Cardiac muscle cell (in vitro differentiated cells and primary cell): ENCODE measurements at regions not wholly inside any gene's neighbourhood (a gene's known extent, or its start where the extent isn't known, plus 50 kb on each side); places are given as distances from the start of the nearest gene placed in this dataset.

Experiments used
- DNase-seq, 2 donors: peaks; one replicate each; pipeline versions ENCODE4 v3.0.0 to v3.0.0-alpha.2; 2010 to 2017; ENCODE audit warnings: low read depth in 1 of 2, low spot score in 1 of 2
- H3K27ac ChIP-seq: fragments of 200-600 bp; sonication (generic); 2 replicates; pipeline ENCODE4 v1.5.1; 2016
- H3K27me3 ChIP-seq: fragments of 200-600 bp; sonication (generic); 2 replicates; pipeline ENCODE4 v1.6.0; 2016; ENCODE audit warnings: control low read depth
- H3K36me3 ChIP-seq: fragments of 200-600 bp; sonication (generic); 2 replicates; pipeline ENCODE4 v1.5.1; 2016; ENCODE audit warnings: control low read depth
- H3K4me1 ChIP-seq: fragments of 200-600 bp; sonication (generic); 2 replicates; pipeline ENCODE4 v1.8.1; 2017; ENCODE audit warnings: low read depth, mild to moderate bottlenecking, mixed run types
- H3K4me3 ChIP-seq: fragments of 200-600 bp; sonication (generic); 2 replicates; pipeline ENCODE4 v1.5.1; 2016; ENCODE audit warnings: mild to moderate bottlenecking
- H3K9me3 ChIP-seq: fragments of 200-600 bp; sonication (generic); 2 replicates; pipeline ENCODE4 v1.5.1; 2017; ENCODE audit warnings: low read depth, mild to moderate bottlenecking, control low read depth
- CTCF ChIP-seq: IDR thresholded peaks from 2 replicates; pipeline ENCODE4 v1.5.1; 2012; ENCODE audit warnings: low read depth, mild to moderate bottlenecking, low read length

GRCh38 chr16:66097751-66098150 is 268.7 kb upstream of the CDH5 start:
- Histone ChIP-seq H3K9me3 (no peaks in the 10 kb centered on the region), H3K4me1 (peaks cover 9% of the 10 kb centered on the region), H3K36me3 (no peaks in the 10 kb centered on the region), H3K4me3 (no peak overlapping the region), H3K27ac (no peak overlapping the region), H3K27me3 (no peaks in the 10 kb centered on the region)
- peak in 1 of 2 donors; percentile 35 for DNase-seq
- TF ChIP-seq CTCF: no peak

- no peaks in the 10 kb centered on the region for H3K27me3 ChIP-seq
These were observed 270.8 kb upstream of the CDH5 start for GRCh38 chr16:66095676-66096075.

GRCh38 chr16:66093191-66093590 is 273.3 kb upstream of the CDH5 start:
- peak in 1 of 2 donors; percentile 36 for DNase-seq
- H3K4me3 ChIP-seq: no peak overlapping the region
- TF ChIP-seq CTCF: no peak
- H3K9me3 ChIP-seq: no peaks in the 10 kb centered on the region
- no peaks in the 10 kb centered on the region for H3K36me3 ChIP-seq
- H3K27me3 ChIP-seq: no peaks in the 10 kb centered on the region
- H3K27ac ChIP-seq: no peak overlapping the region
- H3K4me1 ChIP-seq: peaks cover 26% of the 10 kb centered on the region

More at GRCh38 chr16:66095676-66096075, 270.8 kb upstream of the CDH5 start:
- no peak overlapping the region for H3K4me3 ChIP-seq
- no peak overlapping the region for H3K27ac ChIP-seq
- peak; percentile 18 for TF ChIP-seq CTCF
- H3K36me3 ChIP-seq: no peaks in the 10 kb centered on the region
- no peaks in the 10 kb centered on the region for H3K9me3 ChIP-seq
- DNase-seq: no peak
- peaks cover 26% of the 10 kb centered on the region for H3K4me1 ChIP-seq

GRCh38 chr16:66091471-66091891 is 275.0 kb upstream of the CDH5 start:
- peaks cover 18% of the 10 kb centered on the region for H3K4me1 ChIP-seq
- H3K36me3 ChIP-seq: no peaks in the 10 kb centered on the region
- DNase-seq: peak in 1 of 2 donors; percentile 56
- no peak overlapping the region for H3K4me3 ChIP-seq
- no peaks in the 10 kb centered on the region for H3K27me3 ChIP-seq
- TF ChIP-seq CTCF: no peak
- H3K27ac ChIP-seq: peak overlapping the region; percentile 82
- H3K9me3 ChIP-seq: no peaks in the 10 kb centered on the region

- Histone ChIP-seq H3K4me3 (no peak overlapping the region), H3K27ac (no peak overlapping the region), H3K4me1 (peaks cover 24% of the 10 kb centered on the region), H3K36me3 (no peaks in the 10 kb centered on the region), H3K27me3 (no peaks in the 10 kb centered on the region), H3K9me3 (no peaks in the 10 kb centered on the region)
- DNase-seq: no peak
- no peak for TF ChIP-seq CTCF
These were observed 277.8 kb upstream of the CDH5 start for GRCh38 chr16:66088681-66089080.

- Histone ChIP-seq H3K36me3 (no peaks in the 10 kb centered on the region), H3K4me1 (peaks cover 24% of the 10 kb centered on the region), H3K9me3 (no peaks in the 10 kb centered on the region), H3K27me3 (no peaks in the 10 kb centered on the region), H3K27ac (no peak overlapping the region), H3K4me3 (no peak overlapping the region)
- DNase-seq: no peak
- no peak for TF ChIP-seq CTCF
These were observed 279.2 kb upstream of the CDH5 start for GRCh38 chr16:66087308-66087707.
